HFF-Myc (cell line): ENCODE measurements at regions not wholly inside any gene's neighbourhood (a gene's known extent, or its start where the extent isn't known, plus 50 kb on each side); places are given as distances from the start of the nearest gene placed in this dataset.
"Not testable (repeated sequence)": the region's sequence is repeated elsewhere in the genome, so short reads cannot be mapped to it uniquely, and the experiment has no call there.

Source experiments
- DNase-seq: peaks from one replicate; pipeline ENCODE4 v3.0.0-alpha.2; 2011; ENCODE audit warnings: low read depth; ENCODE audit errors: extremely low read depth
- H3K4me3 ChIP-seq: replicated peaks from 2 replicates; pipeline ENCODE4 v1.5.1; 2011; ENCODE audit warnings: low read depth, mild to moderate bottlenecking, control low read depth, low read length
- TF ChIP-seq, protein P1 (sequence below): IDR thresholded peaks from 2 replicates; pipeline ENCODE4 v1.5.1; 2012; ENCODE audit warnings: mild to moderate bottlenecking, low read depth, low read length, control low read depth; ENCODE audit errors: missing control alignments

- no peak for DNase-seq
- TF ChIP-seq, protein P1, sequence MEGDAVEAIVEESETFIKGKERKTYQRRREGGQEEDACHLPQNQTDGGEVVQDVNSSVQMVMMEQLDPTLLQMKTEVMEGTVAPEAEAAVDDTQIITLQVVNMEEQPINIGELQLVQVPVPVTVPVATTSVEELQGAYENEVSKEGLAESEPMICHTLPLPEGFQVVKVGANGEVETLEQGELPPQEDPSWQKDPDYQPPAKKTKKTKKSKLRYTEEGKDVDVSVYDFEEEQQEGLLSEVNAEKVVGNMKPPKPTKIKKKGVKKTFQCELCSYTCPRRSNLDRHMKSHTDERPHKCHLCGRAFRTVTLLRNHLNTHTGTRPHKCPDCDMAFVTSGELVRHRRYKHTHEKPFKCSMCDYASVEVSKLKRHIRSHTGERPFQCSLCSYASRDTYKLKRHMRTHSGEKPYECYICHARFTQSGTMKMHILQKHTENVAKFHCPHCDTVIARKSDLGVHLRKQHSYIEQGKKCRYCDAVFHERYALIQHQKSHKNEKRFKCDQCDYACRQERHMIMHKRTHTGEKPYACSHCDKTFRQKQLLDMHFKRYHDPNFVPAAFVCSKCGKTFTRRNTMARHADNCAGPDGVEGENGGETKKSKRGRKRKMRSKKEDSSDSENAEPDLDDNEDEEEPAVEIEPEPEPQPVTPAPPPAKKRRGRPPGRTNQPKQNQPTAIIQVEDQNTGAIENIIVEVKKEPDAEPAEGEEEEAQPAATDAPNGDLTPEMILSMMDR, result no peak
- no peak overlapping the region for H3K4me3 ChIP-seq
Observed at GRCh38 chr6:13865141-13865540, 50.8 kb upstream of the MCUR1 start.

DNA sequence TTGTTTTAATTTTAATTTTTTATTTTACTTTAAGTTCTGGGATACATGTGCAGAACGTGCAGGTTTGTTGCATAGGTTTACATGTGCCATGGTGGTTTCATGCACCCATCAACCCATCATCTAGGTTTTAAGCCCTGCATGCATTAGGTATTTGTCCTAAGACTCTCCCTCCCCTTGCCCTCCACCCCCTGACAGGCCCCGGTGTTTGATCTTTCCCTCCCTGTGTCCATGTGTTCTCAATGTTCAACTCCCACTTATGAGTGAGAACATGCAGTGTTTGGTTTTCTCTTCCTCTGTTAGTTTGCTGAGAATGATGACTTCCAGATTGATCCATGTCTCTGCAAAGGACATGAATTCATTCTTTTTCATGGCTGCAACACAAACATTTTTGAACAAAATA is 50.3 kb upstream of the MCUR1 start:
- not testable (repeated sequence) for H3K4me3 ChIP-seq, DNase-seq
